Smooth muscle cell (in vitro differentiated cells): ENCODE measurements at regions not wholly inside any gene's neighbourhood (a gene's known extent, or its start where the extent isn't known, plus 50 kb on each side); places are given as distances from the start of the nearest gene placed in this dataset.

ENCODE experiments used
- DNase-seq: peaks from one replicate; lab custom pipeline; 2025; ENCODE audit not compliant: unreplicated experiment; lab: John Stamatoyannopoulos, UW
- H2AFZ ChIP-seq: fragments of 200-600 bp; sonication (generic); 2 replicates; pipeline ENCODE4 v1.6.0; 2016; ENCODE audit warnings: antibody characterized with exemption, low read depth, mild to moderate bottlenecking
- H3F3A ChIP-seq: fragments of 200-600 bp; sonication (generic); 2 replicates; pipeline ENCODE4 v1.6.0; 2017; ENCODE audit warnings: antibody characterized with exemption, low read depth
- H3K27ac ChIP-seq: fragments of 200-600 bp; sonication (generic); 2 replicates; pipeline ENCODE4 v1.5.1; 2016; ENCODE audit warnings: low read depth, mild to moderate bottlenecking
- H3K27me3 ChIP-seq: fragments of 200-600 bp; sonication (generic); 2 replicates; pipeline ENCODE4 v1.6.1; 2016; ENCODE audit warnings: low read depth, mild to moderate bottlenecking
- H3K36me3 ChIP-seq: fragments of 200-600 bp; sonication (generic); 2 replicates; pipeline ENCODE4 v1.5.1; 2016; ENCODE audit warnings: low read depth
- H3K4me1 ChIP-seq: fragments of 200-600 bp; sonication (generic); 2 replicates; pipeline ENCODE4 v1.5.1; 2016; ENCODE audit warnings: low read depth
- H3K4me2 ChIP-seq: fragments of 200-600 bp; sonication (generic); 2 replicates; pipeline ENCODE4 v1.6.0; 2016; ENCODE audit warnings: mild to moderate bottlenecking
- H3K4me3 ChIP-seq: fragments of 200-600 bp; sonication (generic); 2 replicates; pipeline ENCODE4 v1.5.1; 2016; ENCODE audit warnings: mild to moderate bottlenecking
- H3K79me2 ChIP-seq: fragments of 200-600 bp; sonication (generic); 2 replicates; pipeline ENCODE4 v1.6.0; 2016; ENCODE audit warnings: low read depth, mild to moderate bottlenecking
- H3K9ac ChIP-seq: fragments of 200-600 bp; sonication (generic); 2 replicates; pipeline ENCODE4 v1.6.0; 2016; ENCODE audit warnings: low read depth
- H3K9me3 ChIP-seq: fragments of 200-600 bp; sonication (generic); replicated peaks from 2 replicates; pipeline ENCODE4 v1.5.1; 2016; ENCODE audit warnings: low read depth
- H4K20me1 ChIP-seq: fragments of 200-600 bp; sonication (generic); 2 replicates; pipeline ENCODE4 v1.6.0; 2016; ENCODE audit warnings: low read depth
- CTCF ChIP-seq: fragments of 200-600 bp; sonication (generic); IDR thresholded peaks from 2 replicates; pipeline ENCODE4 v1.5.1; 2017; ENCODE audit warnings: borderline replicate concordance, mild to moderate bottlenecking, antibody characterized with exemption; ENCODE audit not compliant: insufficient read depth, poor library complexity, severe bottlenecking
- WGBS: methylation state at CpG from one replicate; pipeline ENCODE4 v1.1.7; 2016; ENCODE audit warnings: low lambda C conversion rate; 5-methylcytosine and 5-hydroxymethylcytosine counted together

- H3K27me3 ChIP-seq = no peaks in the 10 kb centered on the region
- H3K27ac ChIP-seq = no peak overlapping the region
- H3F3A ChIP-seq = no peaks in the 10 kb centered on the region
- H3K79me2 ChIP-seq = no peaks in the 10 kb centered on the region
- TF ChIP-seq CTCF = no peak
- no peak overlapping the region for H3K4me3 ChIP-seq
- DNase-seq = no peak
- no peak overlapping the region for H3K4me2 ChIP-seq
- no peaks in the 10 kb centered on the region for H3K36me3 ChIP-seq
- peaks cover 96% of the 10 kb centered on the region for H4K20me1 ChIP-seq
- H3K9me3 ChIP-seq = no peaks in the 10 kb centered on the region
- no peaks in the 10 kb centered on the region for H3K4me1 ChIP-seq
- WGBS = 78% methylated on average over 4 of the region's 4 CpGs
- H2AFZ ChIP-seq = no peak overlapping the region
- H3K9ac ChIP-seq = no peak overlapping the region
These were observed 68.2 kb upstream of the MGAT5 start for GRCh38 chr2:134185639-134186038.

GRCh38 chr2:134189009-134189720 lies 64.7 kb upstream of the MGAT5 start:
- no peak overlapping the region for H3K4me3 ChIP-seq
- 91% methylated on average over 6 of the region's 6 CpGs for WGBS
- H3K79me2 ChIP-seq = no peaks in the 10 kb centered on the region
- H3K4me2 ChIP-seq = no peak overlapping the region
- H3K36me3 ChIP-seq = no peaks in the 10 kb centered on the region
- TF ChIP-seq CTCF = no peak
- no peak overlapping the region for H3K27ac ChIP-seq
- no peaks in the 10 kb centered on the region for H3K9me3 ChIP-seq
- peaks cover 95% of the 10 kb centered on the region for H4K20me1 ChIP-seq
- DNase-seq = no peak
- H3K4me1 ChIP-seq = no peaks in the 10 kb centered on the region
- no peak overlapping the region for H3K9ac ChIP-seq
- H2AFZ ChIP-seq = no peak overlapping the region
- H3F3A ChIP-seq = no peaks in the 10 kb centered on the region
- H3K27me3 ChIP-seq = no peaks in the 10 kb centered on the region

- no peak for TF ChIP-seq CTCF
- 99% methylated on average over 4 of the region's 4 CpGs for WGBS
- no peaks in the 10 kb centered on the region for H3K36me3 ChIP-seq
- H2AFZ ChIP-seq = no peak overlapping the region
- no peak overlapping the region for H3K4me3 ChIP-seq
- H3F3A ChIP-seq = no peaks in the 10 kb centered on the region
- H3K27me3 ChIP-seq = no peaks in the 10 kb centered on the region
- H3K4me2 ChIP-seq = no peak overlapping the region
- H3K9me3 ChIP-seq = no peaks in the 10 kb centered on the region
- no peaks in the 10 kb centered on the region for H3K4me1 ChIP-seq
- H3K27ac ChIP-seq = no peak overlapping the region
- H3K79me2 ChIP-seq = peaks cover 2% of the 10 kb centered on the region
- peaks cover 93% of the 10 kb centered on the region for H4K20me1 ChIP-seq
- H3K9ac ChIP-seq = no peak overlapping the region
- no peak for DNase-seq
These were observed 63.6 kb upstream of the MGAT5 start for GRCh38 chr2:134190062-134190806.

- 96% methylated on average over 8 of the region's 8 CpGs for whole genome bisulfite sequencing
- Histone ChIP-seq H3K4me1 (no peaks in the 10 kb centered on the region), H3K4me2 (no peak overlapping the region), H3K27me3 (no peaks in the 10 kb centered on the region), H4K20me1 (peaks cover 94% of the 10 kb centered on the region), H3K79me2 (peaks cover 8% of the 10 kb centered on the region), H3K36me3 (no peaks in the 10 kb centered on the region), H3K27ac (no peak overlapping the region), H3K9me3 (no peaks in the 10 kb centered on the region), H3K4me3 (no peak overlapping the region), H2AFZ (no peak overlapping the region), H3K9ac (no peak overlapping the region), H3F3A (no peaks in the 10 kb centered on the region)
- no peak for DNase-seq
- no peak for TF ChIP-seq CTCF
These were observed 63.1 kb upstream of the MGAT5 start for GRCh38 chr2:134190807-134191203.
